ENCODE measurements at regions not wholly inside any gene's neighbourhood (a gene's known extent, or its start where the extent isn't known, plus 50 kb on each side); places are given as distances from the start of the nearest gene placed in this dataset.

DNA sequence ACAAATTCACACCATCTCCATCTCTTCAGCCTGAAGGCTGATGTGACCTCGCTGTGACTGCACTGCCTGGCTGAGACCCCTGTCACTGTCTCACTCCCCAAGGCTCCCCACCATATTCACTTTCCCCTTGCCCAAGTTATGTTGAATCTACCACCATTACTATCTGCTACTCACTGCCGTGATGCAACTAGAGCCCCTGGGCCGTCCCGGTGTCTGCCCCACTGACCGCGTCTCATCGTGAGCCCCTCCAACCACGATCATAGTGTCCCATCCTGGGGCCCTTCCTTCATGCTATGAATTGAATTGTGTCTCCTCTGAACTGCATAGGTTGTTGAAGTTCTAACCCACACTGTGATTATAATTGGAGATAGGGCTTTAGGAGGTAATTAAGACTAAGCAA is 71.9 kb upstream of the CHST15 start:
- ChIA-PET SMC1A (ENCODE audit: uncharacterized antibody, unreplicated experiment) (no interaction called here), POLR2A (no interaction called here), CTCF (interaction anchor here (0.6 kb wide), 1 partner anchor 25 kb away, joined by 3 read pairs; no protein-coding TSS in a partner anchor), RAD21 (ENCODE audit: unreplicated experiment) (no interaction called here)
- Histone ChIP-seq H3K9ac (ENCODE audit: control insufficient read depth, insufficient read depth, low read length) (no peak overlapping the region), H3K4me3 (no peak overlapping the region), H2AFZ (ENCODE audit: control insufficient read depth, low read depth, low read length) (no peak overlapping the region), H3K9me3 (replicated peaks; ENCODE audit: control insufficient read depth, insufficient read depth, low read length) (no peaks in the 10 kb centered on the region), H3K27ac (ENCODE audit: control insufficient read depth, insufficient read depth) (no peak overlapping the region), H3K79me2 (ENCODE audit: control insufficient read depth, insufficient read depth, low read length) (no peaks in the 10 kb centered on the region), H4K20me1 (ENCODE audit: control insufficient read depth, insufficient read depth) (no peaks in the 10 kb centered on the region), H3K27me3 (replicated peaks in 1 of 2; ENCODE audit: control insufficient read depth in 2 of 2, insufficient read depth in 2 of 2, low read length in 1 of 2) (peaks cover 0 to 2% of the 10 kb centered on the region in 2 experiments; a peak in 2 of 4 replicates), H3K4me1 (ENCODE audit: control insufficient read depth, insufficient read depth, low read length) (no peaks in the 10 kb centered on the region), H3K4me2 (ENCODE audit: control insufficient read depth, insufficient read depth) (no peak overlapping the region), H3K36me3 (ENCODE audit: control insufficient read depth in 2 of 2, insufficient read depth in 2 of 2, low read length in 1 of 2) (no peaks in the 10 kb centered on the region)
- TF ChIP-seq, protein P1, sequence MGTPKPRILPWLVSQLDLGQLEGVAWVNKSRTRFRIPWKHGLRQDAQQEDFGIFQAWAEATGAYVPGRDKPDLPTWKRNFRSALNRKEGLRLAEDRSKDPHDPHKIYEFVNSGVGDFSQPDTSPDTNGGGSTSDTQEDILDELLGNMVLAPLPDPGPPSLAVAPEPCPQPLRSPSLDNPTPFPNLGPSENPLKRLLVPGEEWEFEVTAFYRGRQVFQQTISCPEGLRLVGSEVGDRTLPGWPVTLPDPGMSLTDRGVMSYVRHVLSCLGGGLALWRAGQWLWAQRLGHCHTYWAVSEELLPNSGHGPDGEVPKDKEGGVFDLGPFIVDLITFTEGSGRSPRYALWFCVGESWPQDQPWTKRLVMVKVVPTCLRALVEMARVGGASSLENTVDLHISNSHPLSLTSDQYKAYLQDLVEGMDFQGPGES (IDR thresholded peaks at IDR 0.05): no peak
- TF ChIP-seq NR2C2 (IDR thresholded peaks at IDR 0.05; ENCODE audit: borderline replicate concordance, control insufficient read depth, insufficient read length, low read depth) (no peak), NR2C1 (IDR thresholded peaks at IDR 0.05) (no peak), SRF (IDR thresholded peaks at IDR 0.05; ENCODE audit: low read depth in 2 of 2, low read length in 2 of 2) (no peak), RCOR1 (conservative IDR thresholded peaks at IDR 0.05; ENCODE audit: low read depth, low read length) (no peak), CBFB (IDR thresholded peaks at IDR 0.05; ENCODE audit: low read depth) (no peak), SMARCA5 (IDR thresholded peaks at IDR 0.05) (no peak)
- TF ChIP-seq, protein P2, sequence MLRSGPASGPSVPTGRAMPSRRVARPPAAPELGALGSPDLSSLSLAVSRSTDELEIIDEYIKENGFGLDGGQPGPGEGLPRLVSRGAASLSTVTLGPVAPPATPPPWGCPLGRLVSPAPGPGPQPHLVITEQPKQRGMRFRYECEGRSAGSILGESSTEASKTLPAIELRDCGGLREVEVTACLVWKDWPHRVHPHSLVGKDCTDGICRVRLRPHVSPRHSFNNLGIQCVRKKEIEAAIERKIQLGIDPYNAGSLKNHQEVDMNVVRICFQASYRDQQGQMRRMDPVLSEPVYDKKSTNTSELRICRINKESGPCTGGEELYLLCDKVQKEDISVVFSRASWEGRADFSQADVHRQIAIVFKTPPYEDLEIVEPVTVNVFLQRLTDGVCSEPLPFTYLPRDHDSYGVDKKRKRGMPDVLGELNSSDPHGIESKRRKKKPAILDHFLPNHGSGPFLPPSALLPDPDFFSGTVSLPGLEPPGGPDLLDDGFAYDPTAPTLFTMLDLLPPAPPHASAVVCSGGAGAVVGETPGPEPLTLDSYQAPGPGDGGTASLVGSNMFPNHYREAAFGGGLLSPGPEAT (IDR thresholded peaks at IDR 0.05; ENCODE audit: low read depth): no peak
- TF ChIP-seq, protein P3, sequence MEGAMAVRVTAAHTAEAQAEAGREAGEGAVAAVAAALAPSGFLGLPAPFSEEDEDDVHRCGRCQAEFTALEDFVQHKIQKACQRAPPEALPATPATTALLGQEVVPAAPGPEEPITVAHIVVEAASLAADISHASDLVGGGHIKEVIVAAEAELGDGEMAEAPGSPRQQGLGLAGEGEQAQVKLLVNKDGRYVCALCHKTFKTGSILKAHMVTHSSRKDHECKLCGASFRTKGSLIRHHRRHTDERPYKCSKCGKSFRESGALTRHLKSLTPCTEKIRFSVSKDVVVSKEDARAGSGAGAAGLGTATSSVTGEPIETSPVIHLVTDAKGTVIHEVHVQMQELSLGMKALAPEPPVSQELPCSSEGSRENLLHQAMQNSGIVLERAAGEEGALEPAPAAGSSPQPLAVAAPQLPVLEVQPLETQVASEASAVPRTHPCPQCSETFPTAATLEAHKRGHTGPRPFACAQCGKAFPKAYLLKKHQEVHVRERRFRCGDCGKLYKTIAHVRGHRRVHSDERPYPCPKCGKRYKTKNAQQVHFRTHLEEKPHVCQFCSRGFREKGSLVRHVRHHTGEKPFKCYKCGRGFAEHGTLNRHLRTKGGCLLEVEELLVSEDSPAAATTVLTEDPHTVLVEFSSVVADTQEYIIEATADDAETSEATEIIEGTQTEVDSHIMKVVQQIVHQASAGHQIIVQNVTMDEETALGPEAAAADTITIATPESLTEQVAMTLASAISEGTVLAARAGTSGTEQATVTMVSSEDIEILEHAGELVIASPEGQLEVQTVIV (IDR thresholded peaks at IDR 0.05; ENCODE audit: borderline replicate concordance, partially characterized antibody): no peak
- in situ Hi-C loops (cut with MboI) (no loop called here), intact Hi-C loops (cut with micrococcal nuclease; ENCODE audit: unreplicated experiment) (no loop called here)
- no TSS peak for BruUV-seq (replicated peaks)
- no peak for ATAC-seq
- FAIRE-seq: no peak
- DNase-seq (ENCODE audit: low read depth, low spot score): no peak
- 78% methylated on average over 8 of the region's 8 CpGs for WGBS (ENCODE audit: insufficient coverage, insufficient replicate concordance, low lambda C conversion rate, missing lambda C conversion rate)

Measured in GM12878 (cell line).